B cell (primary cell): ENCODE measurements at regions not wholly inside any gene's neighbourhood (a gene's known extent, or its start where the extent isn't known, plus 50 kb on each side); places are given as distances from the start of the nearest gene placed in this dataset.
"Not testable (repeated sequence)": the region's sequence is repeated elsewhere in the genome, so short reads cannot be mapped to it uniquely, and the experiment has no call there.

Experiments
- ATAC-seq: fragments of 200-7000 bp; cut with Tn5 transposase; one replicate; pipeline ENCODE4 v1.10.0; 2021; ENCODE audit warnings: low read depth, mild to moderate bottlenecking, moderate number of reproducible peaks, moderate library complexity
- CTCF ChIA-PET: fragments of 350-600 bp; sonication (Branson Sonifier 250); formaldehyde crosslinking; loops from one replicate; lab custom pipeline; 2021; ENCODE audit warnings: antibody characterized with exemption, inconsistent platforms; lab: Charles Lee
- POLR2A ChIA-PET: fragments of 350-600 bp; sonication (Branson Sonifier 250); formaldehyde crosslinking; loops from one replicate; lab custom pipeline; 2021; ENCODE audit warnings: antibody characterized with exemption; lab: Charles Lee
- DNase-seq: peaks from one replicate; pipeline ENCODE4 v3.0.0; 2013
- H2AFZ ChIP-seq: 2 replicates; pipeline ENCODE4 v1.6.1; 2012; ENCODE audit warnings: mild to moderate bottlenecking, low read depth, low read length; ENCODE audit not compliant: insufficient read depth, poor library complexity, severe bottlenecking
- H3K27ac ChIP-seq, 2 donors: 1 replicate in 1 of 2; 2 replicates in 1 of 2; pipeline ENCODE4 v1.5.1; 2012 to 2013; ENCODE audit warnings: low read length in 2 of 2, mild to moderate bottlenecking in 2 of 2, moderate library complexity in 1 of 2
- H3K27me3 ChIP-seq, 4 experiments: fragments of 200-600 bp in 1 of 4; sonication (generic) in 1 of 4; replicated peaks in 1 of 4; 1 replicate in 2 of 4; 2 replicates in 2 of 4; pipeline versions ENCODE4 v1.6.1 to v1.7.0; 2013 to 2016; ENCODE audit warnings: low read length in 3 of 4, mild to moderate bottlenecking in 2 of 4, mixed read lengths in 1 of 4, moderate library complexity in 1 of 4; ENCODE audit not compliant: insufficient read depth in 4 of 4, control insufficient read depth in 3 of 4; ENCODE audit errors: control extremely low read depth in 1 of 4
- H3K36me3 ChIP-seq, 2 experiments: replicated peaks in 1 of 2; 1 replicate in 1 of 2; 2 replicates in 1 of 2; pipeline versions ENCODE4 v1.6.1 to v1.7.1; 2013; ENCODE audit warnings: low read length in 1 of 2; ENCODE audit not compliant: insufficient read depth in 2 of 2, control insufficient read depth in 1 of 2; ENCODE audit errors: control extremely low read depth in 1 of 2, extremely low read depth in 1 of 2
- H3K4me1 ChIP-seq, 2 donors: fragments of 200-600 bp in 1 of 2; sonication (generic) in 1 of 2; 1 replicate in 1 of 2; 2 replicates in 1 of 2; pipeline versions ENCODE4 v1.5.1 to v1.6.1; 2013 to 2017; ENCODE audit warnings: low read length in 2 of 2; ENCODE audit not compliant: control insufficient read depth in 2 of 2, insufficient read depth in 2 of 2
- H3K4me2 ChIP-seq: replicated peaks from 2 replicates; pipeline ENCODE3; 2012; ENCODE audit warnings: mild to moderate bottlenecking, low read depth, low read length; ENCODE audit not compliant: poor library complexity, severe bottlenecking
- H3K4me3 ChIP-seq, 5 experiments: fragments of 200-600 bp in 1 of 5; sonication (generic) in 1 of 5; 1 replicate in 3 of 5; 2 replicates in 2 of 5; pipeline versions ENCODE4 v1.5.1 to v1.7.0; 2011 to 2016; ENCODE audit warnings: low read length in 4 of 5, mild to moderate bottlenecking in 4 of 5, low read depth in 2 of 5, control low read depth in 1 of 5, moderate library complexity in 1 of 5; ENCODE audit not compliant: insufficient read depth in 1 of 5; ENCODE audit errors: control extremely low read depth in 1 of 5, extremely low read depth in 1 of 5
- H3K79me2 ChIP-seq: fragments of 200-600 bp; sonication (generic); one replicate; pipeline ENCODE4 v1.6.0; 2016; ENCODE audit warnings: low read length; ENCODE audit not compliant: control insufficient read depth, insufficient read depth
- H3K9ac ChIP-seq: fragments of 200-600 bp; sonication (generic); 2 replicates; pipeline ENCODE4 v1.6.1; 2017; ENCODE audit warnings: mild to moderate bottlenecking, low read length, moderate library complexity
- H3K9me3 ChIP-seq, 3 donors: one replicate each; pipeline versions ENCODE4 v1.6.1 to v1.7.1; 2013; ENCODE audit warnings: low read length in 2 of 3; ENCODE audit not compliant: control insufficient read depth in 2 of 3, insufficient read depth in 1 of 3; ENCODE audit errors: control extremely low read depth in 1 of 3
- H4K20me1 ChIP-seq: 2 replicates; pipeline ENCODE4 v1.6.0; 2012; ENCODE audit warnings: mild to moderate bottlenecking, low read length; ENCODE audit not compliant: insufficient read depth, control insufficient read depth, poor library complexity, severe bottlenecking
- H3K27ac Mint-ChIP-seq: one replicate; pipeline ENCODE4 v1.8.0; 2021; ENCODE audit warnings: mixed read lengths
- H3K27me3 Mint-ChIP-seq: one replicate; pipeline ENCODE4 v1.8.0; 2021; ENCODE audit warnings: mixed read lengths
- H3K4me1 Mint-ChIP-seq: one replicate; pipeline ENCODE4 v1.8.0; 2021; ENCODE audit warnings: mixed read lengths
- H3K4me3 Mint-ChIP-seq: one replicate; pipeline ENCODE4 v1.8.0; 2021; ENCODE audit warnings: mixed read lengths
- H3K9me3 Mint-ChIP-seq: one replicate; pipeline ENCODE4 v1.8.0; 2022; ENCODE audit warnings: mixed read lengths; ENCODE audit not compliant: insufficient read depth
- WGBS: methylation state at CpG from one replicate; pipeline ENCODE4 v1.1.5; 2013; ENCODE audit warnings: missing lambda C conversion rate; ENCODE audit not compliant: insufficient coverage; 5-methylcytosine and 5-hydroxymethylcytosine counted together
- intact Hi-C: fragments of 100-400 bp; cut with micrococcal nuclease; formaldehyde crosslinking; loops from one replicate; pipeline ENCODE4 v1.10.0; 2022

GRCh38 chr16:29229616-29230005 is 176.9 kb downstream of the NPIPB11 start:
- H4K20me1 ChIP-seq, H3K27me3 Mint-ChIP-seq, H3K4me2 ChIP-seq, H3K79me2 ChIP-seq, DNase-seq, H3K4me3 Mint-ChIP-seq, H3K4me1 ChIP-seq, H3K4me3 ChIP-seq, ATAC-seq, H3K36me3 ChIP-seq, H3K27ac Mint-ChIP-seq, H3K9me3 ChIP-seq, POLR2A ChIA-PET, H3K9ac ChIP-seq, CTCF ChIA-PET, intact Hi-C loops, H2AFZ ChIP-seq, H3K9me3 Mint-ChIP-seq, H3K27me3 ChIP-seq, H3K27ac ChIP-seq: not testable (repeated sequence)
- H3K4me1 Mint-ChIP-seq, result peaks cover 11% of the 10 kb centered on the region
- 88% methylated on average over 8 of the region's 8 CpGs for WGBS

GRCh38 chr16:29228664-29229611 is 177.6 kb downstream of the NPIPB11 start:
- H3K4me3 Mint-ChIP-seq, H3K36me3 ChIP-seq, ATAC-seq, H3K27me3 Mint-ChIP-seq, H3K79me2 ChIP-seq, CTCF ChIA-PET, H3K9me3 Mint-ChIP-seq, H3K4me3 ChIP-seq, POLR2A ChIA-PET, H3K4me1 ChIP-seq, H3K27me3 ChIP-seq, H2AFZ ChIP-seq, H3K27ac Mint-ChIP-seq, H3K9me3 ChIP-seq, DNase-seq, H3K9ac ChIP-seq, intact Hi-C loops, H3K4me2 ChIP-seq, H4K20me1 ChIP-seq, H3K27ac ChIP-seq: not testable (repeated sequence)
- WGBS, result 99% methylated on average over 15 of the region's 29 CpGs
- H3K4me1 Mint-ChIP-seq, result peaks cover 11% of the 10 kb centered on the region
